ENCODE measurements at regions not wholly inside any gene's neighbourhood (a gene's known extent, or its start where the extent isn't known, plus 50 kb on each side); places are given as distances from the start of the nearest gene placed in this dataset.
"Not testable (repeated sequence)": the region's sequence is repeated elsewhere in the genome, so short reads cannot be mapped to it uniquely, and the experiment has no call there.

- FAIRE-seq, result no peak
These were observed 1183.0 kb downstream of the TECRL start for GRCh38 chr4:63226229-63226628.

- no peak for FAIRE-seq
These were observed 1186.8 kb downstream of the TECRL start for GRCh38 chr4:63222466-63222865.

GRCh38 chr4:63221477-63221876 lies 1187.8 kb downstream of the TECRL start:
- FAIRE-seq, result no peak

GRCh38 chr4:63218856-63219255 lies 1190.4 kb downstream of the TECRL start:
- FAIRE-seq, result no peak

- no peak for FAIRE-seq
These were observed 1195.2 kb downstream of the TECRL start for GRCh38 chr4:63214076-63214475.

GRCh38 chr4:63211776-63212479 lies 1197.3 kb downstream of the TECRL start:
- FAIRE-seq, result no peak

GRCh38 chr4:63211375-63211774 lies 1197.9 kb downstream of the TECRL start:
- FAIRE-seq, result no peak

GRCh38 chr4:63193029-63193428 lies 1216.2 kb downstream of the TECRL start:
- FAIRE-seq, result not testable (repeated sequence)

- no peak for FAIRE-seq
These were observed 1237.9 kb downstream of the TECRL start for GRCh38 chr4:63171341-63171740.

- FAIRE-seq, result no peak
These were observed 1238.3 kb downstream of the TECRL start for GRCh38 chr4:63170923-63171322.

- no peak for FAIRE-seq
These were observed 1239.4 kb downstream of the TECRL start for GRCh38 chr4:63169836-63170235.

- FAIRE-seq, result no peak
These were observed 1253.7 kb downstream of the TECRL start for GRCh38 chr4:63155561-63155960.

GRCh38 chr4:63123441-63123840 lies 1285.8 kb downstream of the TECRL start:
- FAIRE-seq, result no peak

- no peak for FAIRE-seq
These were observed 1286.3 kb downstream of the TECRL start for GRCh38 chr4:63122955-63123354.

- FAIRE-seq, result no peak
These were observed 1302.7 kb downstream of the TECRL start for GRCh38 chr4:63106600-63106999.

GRCh38 chr4:63105839-63106238 lies 1303.4 kb downstream of the TECRL start:
- no peak for FAIRE-seq

- no peak for FAIRE-seq
These were observed 1318.6 kb downstream of the TECRL start for GRCh38 chr4:63090641-63091040.

GRCh38 chr4:63085091-63085490 lies 1324.2 kb downstream of the TECRL start:
- FAIRE-seq, result no peak

- FAIRE-seq, result no peak
These were observed 1328.3 kb downstream of the TECRL start for GRCh38 chr4:63080934-63081333.

- no peak for FAIRE-seq
These were observed 1345.5 kb downstream of the TECRL start for GRCh38 chr4:63063760-63064159.

- not testable (repeated sequence) for FAIRE-seq
These were observed 1346.4 kb downstream of the TECRL start for GRCh38 chr4:63062891-63063290.

GRCh38 chr4:63049726-63050125 lies 1359.5 kb downstream of the TECRL start:
- FAIRE-seq, result no peak

GRCh38 chr4:63049278-63049677 lies 1360.0 kb downstream of the TECRL start:
- FAIRE-seq, result no peak

- FAIRE-seq, result no peak
These were observed 1372.9 kb downstream of the TECRL start for GRCh38 chr4:63036159-63036866.

Measured in endometrium (tissue), 2 donors.